Astrocyte (in vitro differentiated cells and primary cell): ENCODE measurements at regions not wholly inside any gene's neighbourhood (a gene's known extent, or its start where the extent isn't known, plus 50 kb on each side); places are given as distances from the start of the nearest gene placed in this dataset.

Experiments used
- DNase-seq: peaks from one replicate; pipeline ENCODE4 v3.0.0-alpha.2; 2010; ENCODE audit warnings: low read depth
- FAIRE-seq: peaks from 2 replicates; lab custom pipeline; 2011; peaks lifted over from hg19 to GRCh38; lab: Jason Lieb, UNC
- H2AFZ ChIP-seq: 2 replicates; pipeline ENCODE4 v1.6.0; 2012; ENCODE audit warnings: low read depth, low read length, inconsistent platforms
- H3K27ac ChIP-seq: 2 replicates; pipeline ENCODE4 v1.5.1; 2011; ENCODE audit warnings: low read depth, low read length, inconsistent platforms
- H3K27me3 ChIP-seq: 2 replicates; pipeline ENCODE4 v1.6.0; 2011; ENCODE audit warnings: low read length, inconsistent platforms; ENCODE audit not compliant: insufficient read depth
- H3K36me3 ChIP-seq: 2 replicates; pipeline ENCODE4 v1.5.1; 2011; ENCODE audit warnings: low read length, inconsistent platforms; ENCODE audit not compliant: insufficient read depth
- H3K4me1 ChIP-seq: 2 replicates; pipeline ENCODE4 v1.5.1; 2011; ENCODE audit warnings: low read length, inconsistent platforms; ENCODE audit not compliant: insufficient read depth
- H3K4me2 ChIP-seq: 2 replicates; pipeline ENCODE4 v1.6.0; 2012; ENCODE audit warnings: low read length, inconsistent platforms
- H3K4me3 ChIP-seq: 2 replicates; pipeline ENCODE4 v1.5.1; 2011; ENCODE audit warnings: low read depth, mild to moderate bottlenecking, low read length, inconsistent platforms; ENCODE audit not compliant: insufficient read depth
- H3K79me2 ChIP-seq: 2 replicates; pipeline ENCODE4 v1.6.0; 2012; ENCODE audit warnings: mild to moderate bottlenecking, low read length, inconsistent platforms; ENCODE audit not compliant: insufficient read depth
- H3K9ac ChIP-seq: 2 replicates; pipeline ENCODE4 v1.6.0; 2012; ENCODE audit warnings: mild to moderate bottlenecking, low read length, inconsistent platforms
- H3K9me3 ChIP-seq: 2 replicates; pipeline ENCODE4 v1.5.1; 2012; ENCODE audit warnings: low read depth, mild to moderate bottlenecking, low read length, inconsistent platforms; ENCODE audit not compliant: insufficient read depth
- H4K20me1 ChIP-seq: 2 replicates; pipeline ENCODE4 v1.6.0; 2012; ENCODE audit warnings: low read length, inconsistent platforms; ENCODE audit not compliant: insufficient read depth
- H3K27ac Mint-ChIP-seq: one replicate; pipeline ENCODE4 v1.8.0; 2021; ENCODE audit warnings: mild to moderate bottlenecking, mixed read lengths; ENCODE audit not compliant: unreplicated experiment
- H3K27me3 Mint-ChIP-seq: one replicate; pipeline ENCODE4 v1.8.0; 2021; ENCODE audit warnings: low read depth, mixed read lengths; ENCODE audit not compliant: unreplicated experiment
- H3K36me3 Mint-ChIP-seq: one replicate; pipeline ENCODE4 v1.8.0; 2021; ENCODE audit warnings: low read depth, mixed read lengths; ENCODE audit not compliant: unreplicated experiment
- H3K4me1 Mint-ChIP-seq: one replicate; pipeline ENCODE4 v1.8.0; 2021; ENCODE audit warnings: low read depth, mixed read lengths; ENCODE audit not compliant: unreplicated experiment
- H3K4me3 Mint-ChIP-seq: one replicate; pipeline ENCODE4 v1.8.0; 2021; ENCODE audit warnings: mild to moderate bottlenecking, moderate library complexity, mixed read lengths; ENCODE audit not compliant: unreplicated experiment
- H3K9me3 Mint-ChIP-seq: one replicate; pipeline ENCODE4 v1.8.0; 2021; ENCODE audit warnings: mild to moderate bottlenecking, mixed read lengths; ENCODE audit not compliant: unreplicated experiment
- EZH2 ChIP-seq: IDR thresholded peaks from 2 replicates; pipeline ENCODE4 v1.6.1; 2012; ENCODE audit warnings: mild to moderate bottlenecking, low read length, inconsistent platforms; ENCODE audit not compliant: insufficient read depth
- TF ChIP-seq, protein P1 (sequence below): IDR thresholded peaks from 2 replicates; pipeline ENCODE4 v1.5.1; 2011; ENCODE audit warnings: low read depth, mild to moderate bottlenecking, inconsistent platforms, low read length, moderate library complexity; ENCODE audit not compliant: insufficient read depth

GRCh38 chr12:112570096-112570495 lies 151.3 kb downstream of the PTPN11 start:
- FAIRE-seq (no peak), DNase-seq (no peak)
- Mint-ChIP-seq H3K4me3 (no peak overlapping the region), H3K27ac (no peak overlapping the region), H3K4me1 (no peaks in the 10 kb centered on the region), H3K9me3 (peaks cover 3% of the 10 kb centered on the region), H3K36me3 (no peaks in the 10 kb centered on the region), H3K27me3 (peaks cover 14% of the 10 kb centered on the region)
- Histone ChIP-seq H3K4me1 (no peaks in the 10 kb centered on the region), H3K4me3 (no peak overlapping the region), H3K79me2 (no peaks in the 10 kb centered on the region), H3K27me3 (no peaks in the 10 kb centered on the region), H2AFZ (no peak overlapping the region), H4K20me1 (no peaks in the 10 kb centered on the region), H3K4me2 (no peak overlapping the region), H3K27ac (no peak overlapping the region), H3K9ac (no peak overlapping the region), H3K36me3 (no peaks in the 10 kb centered on the region), H3K9me3 (no peaks in the 10 kb centered on the region)
- TF ChIP-seq EZH2 = no peak
- TF ChIP-seq, protein P1, sequence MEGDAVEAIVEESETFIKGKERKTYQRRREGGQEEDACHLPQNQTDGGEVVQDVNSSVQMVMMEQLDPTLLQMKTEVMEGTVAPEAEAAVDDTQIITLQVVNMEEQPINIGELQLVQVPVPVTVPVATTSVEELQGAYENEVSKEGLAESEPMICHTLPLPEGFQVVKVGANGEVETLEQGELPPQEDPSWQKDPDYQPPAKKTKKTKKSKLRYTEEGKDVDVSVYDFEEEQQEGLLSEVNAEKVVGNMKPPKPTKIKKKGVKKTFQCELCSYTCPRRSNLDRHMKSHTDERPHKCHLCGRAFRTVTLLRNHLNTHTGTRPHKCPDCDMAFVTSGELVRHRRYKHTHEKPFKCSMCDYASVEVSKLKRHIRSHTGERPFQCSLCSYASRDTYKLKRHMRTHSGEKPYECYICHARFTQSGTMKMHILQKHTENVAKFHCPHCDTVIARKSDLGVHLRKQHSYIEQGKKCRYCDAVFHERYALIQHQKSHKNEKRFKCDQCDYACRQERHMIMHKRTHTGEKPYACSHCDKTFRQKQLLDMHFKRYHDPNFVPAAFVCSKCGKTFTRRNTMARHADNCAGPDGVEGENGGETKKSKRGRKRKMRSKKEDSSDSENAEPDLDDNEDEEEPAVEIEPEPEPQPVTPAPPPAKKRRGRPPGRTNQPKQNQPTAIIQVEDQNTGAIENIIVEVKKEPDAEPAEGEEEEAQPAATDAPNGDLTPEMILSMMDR = no peak

DNA sequence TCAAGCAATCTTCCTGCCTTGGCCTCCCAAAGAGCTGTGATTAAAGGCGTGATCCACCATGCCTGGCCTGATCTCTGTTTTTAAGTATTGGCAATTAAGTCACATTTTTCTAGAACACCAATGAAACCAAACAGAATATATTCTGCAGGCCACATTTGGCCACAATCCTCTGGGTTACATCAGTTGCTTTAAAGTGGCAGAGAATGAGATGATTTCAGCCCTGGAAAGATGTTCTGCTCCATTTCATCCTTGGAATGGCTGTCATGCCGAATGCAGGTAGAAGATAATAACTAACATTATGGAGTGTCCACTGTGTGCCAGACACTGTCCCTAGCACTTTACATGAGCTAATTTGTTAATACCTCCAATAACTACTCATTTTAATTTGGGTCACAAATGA lies 154.4 kb downstream of the PTPN11 start:
- peaks cover 3% of the 10 kb centered on the region for H3K9me3 Mint-ChIP-seq
- H3K4me3 ChIP-seq = no peak overlapping the region

DNA sequence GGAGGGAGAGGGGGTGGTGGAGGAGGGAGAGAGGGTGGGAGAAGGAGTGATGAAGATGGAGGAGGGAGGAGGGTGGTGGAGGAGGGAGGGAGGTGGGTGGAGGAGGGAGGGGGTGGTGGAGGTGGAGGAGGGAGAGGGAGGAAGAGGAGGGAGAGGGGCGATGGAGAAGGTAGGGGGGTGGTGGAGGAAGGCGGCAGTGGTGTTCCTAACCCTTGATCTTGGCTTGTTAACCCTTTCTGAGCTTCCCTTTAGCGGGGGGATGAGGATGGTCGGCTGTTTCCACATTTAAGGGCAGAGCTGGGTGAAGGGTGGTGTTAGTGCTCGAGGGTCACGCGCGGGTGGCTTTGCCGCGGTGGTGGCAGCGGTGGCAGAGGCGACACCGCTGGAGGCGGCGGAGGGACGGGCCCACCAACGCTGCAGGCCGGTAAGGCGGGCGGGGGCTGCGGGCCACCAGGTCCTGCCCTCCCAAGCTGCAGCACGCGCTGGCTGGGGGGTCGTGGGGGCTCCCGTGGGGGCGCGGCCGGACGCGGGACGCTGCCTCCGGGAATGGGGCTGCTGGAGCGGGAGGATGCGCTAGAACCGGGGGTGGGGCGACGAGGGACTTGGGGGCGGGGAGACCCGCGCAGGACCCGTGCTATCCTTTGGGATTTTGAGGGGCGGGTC lies 156.3 kb downstream of the PTPN11 start:
- H3K4me1 ChIP-seq = no peaks in the 10 kb centered on the region
- Mint-ChIP-seq H3K4me3 (no peak overlapping the region), H3K27me3 (peaks cover 32% of the 10 kb centered on the region), H3K27ac (no peak overlapping the region), H3K9me3 (peaks cover 3% of the 10 kb centered on the region), H3K4me1 (no peaks in the 10 kb centered on the region), H3K36me3 (no peaks in the 10 kb centered on the region)
- no peaks in the 10 kb centered on the region for H3K36me3 ChIP-seq
- H3K27ac ChIP-seq = no peak overlapping the region
- H3K9ac ChIP-seq = no peak overlapping the region
- FAIRE-seq (no peak), DNase-seq (no peak)
- H3K4me2 ChIP-seq = no peak overlapping the region
- no peak overlapping the region for H3K4me3 ChIP-seq
- no peaks in the 10 kb centered on the region for H3K79me2 ChIP-seq
- TF ChIP-seq EZH2 = peak; percentile 75
- TF ChIP-seq, protein P1 = no peak
- no peaks in the 10 kb centered on the region for H3K9me3 ChIP-seq
- no peaks in the 10 kb centered on the region for H4K20me1 ChIP-seq
- peaks cover 6% of the 10 kb centered on the region for H3K27me3 ChIP-seq
- no peak overlapping the region for H2AFZ ChIP-seq

More for the DNA sequence above, 154.4 kb downstream of the PTPN11 start:
- DNase-seq = no peak
- no peak overlapping the region for H3K27ac ChIP-seq
- H3K27ac Mint-ChIP-seq = no peak overlapping the region
- TF ChIP-seq, protein P1 = no peak
- no peak for TF ChIP-seq EZH2
- no peak overlapping the region for H3K4me2 ChIP-seq
- no peak overlapping the region for H3K9ac ChIP-seq
- no peak for FAIRE-seq
- no peaks in the 10 kb centered on the region for H3K4me1 Mint-ChIP-seq
- no peaks in the 10 kb centered on the region for H3K36me3 ChIP-seq
- no peaks in the 10 kb centered on the region for H3K36me3 Mint-ChIP-seq
- no peaks in the 10 kb centered on the region for H4K20me1 ChIP-seq
- peaks cover 6% of the 10 kb centered on the region for H3K27me3 ChIP-seq
- H3K4me1 ChIP-seq = no peaks in the 10 kb centered on the region
- no peaks in the 10 kb centered on the region for H3K9me3 ChIP-seq
- peaks cover 27% of the 10 kb centered on the region for H3K27me3 Mint-ChIP-seq
- H3K79me2 ChIP-seq = no peaks in the 10 kb centered on the region
- H3K4me3 Mint-ChIP-seq = no peak overlapping the region
- no peak overlapping the region for H2AFZ ChIP-seq
